Astrocyte of the cerebellum (primary cell): ENCODE measurements at regions not wholly inside any gene's neighbourhood (a gene's known extent, or its start where the extent isn't known, plus 50 kb on each side); places are given as distances from the start of the nearest gene placed in this dataset.

Source experiments
- DNase-seq: peaks from one replicate; pipeline ENCODE4 v3.0.0-alpha.2; 2011; ENCODE audit warnings: low read depth
- H3K4me3 ChIP-seq: 2 replicates; pipeline ENCODE4 v1.5.1; 2011; ENCODE audit warnings: mild to moderate bottlenecking, low read depth, low read length, moderate library complexity
- in situ Hi-C: cut with HindIII; loops from 2 replicates; pipeline ENCODE4 v1.10.0; 2017; ENCODE audit warnings: low sequenced_read_pairs
- TF ChIP-seq, protein P1 (sequence below): IDR thresholded peaks from 2 replicates; pipeline ENCODE4 v1.5.1; 2012; ENCODE audit warnings: low read length, low read depth, moderate library complexity, mild to moderate bottlenecking; ENCODE audit errors: missing control alignments

DNA sequence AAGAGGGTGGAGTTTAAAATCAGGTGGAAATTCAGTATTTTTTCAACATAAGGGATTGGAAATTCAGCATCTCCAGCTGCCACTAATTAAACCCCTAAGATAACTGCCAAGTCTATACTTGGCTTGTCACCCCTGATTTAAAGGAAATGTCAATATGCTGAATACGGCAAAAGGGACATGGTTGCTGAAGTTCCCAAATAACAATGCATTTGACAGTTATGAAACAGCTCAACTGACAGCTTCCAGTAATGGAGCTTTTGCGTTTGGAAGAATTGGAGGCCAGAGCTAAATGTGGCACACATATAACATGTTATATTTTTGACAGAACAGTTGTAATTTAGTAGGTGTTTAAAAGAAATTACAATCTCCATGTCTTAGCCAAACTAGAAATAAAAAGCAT is 1867.9 kb upstream of the LRRTM1 start:
- no peak for DNase-seq
- H3K4me3 ChIP-seq: no peak overlapping the region
- in situ Hi-C loops: no loop called here
- TF ChIP-seq, protein P1, sequence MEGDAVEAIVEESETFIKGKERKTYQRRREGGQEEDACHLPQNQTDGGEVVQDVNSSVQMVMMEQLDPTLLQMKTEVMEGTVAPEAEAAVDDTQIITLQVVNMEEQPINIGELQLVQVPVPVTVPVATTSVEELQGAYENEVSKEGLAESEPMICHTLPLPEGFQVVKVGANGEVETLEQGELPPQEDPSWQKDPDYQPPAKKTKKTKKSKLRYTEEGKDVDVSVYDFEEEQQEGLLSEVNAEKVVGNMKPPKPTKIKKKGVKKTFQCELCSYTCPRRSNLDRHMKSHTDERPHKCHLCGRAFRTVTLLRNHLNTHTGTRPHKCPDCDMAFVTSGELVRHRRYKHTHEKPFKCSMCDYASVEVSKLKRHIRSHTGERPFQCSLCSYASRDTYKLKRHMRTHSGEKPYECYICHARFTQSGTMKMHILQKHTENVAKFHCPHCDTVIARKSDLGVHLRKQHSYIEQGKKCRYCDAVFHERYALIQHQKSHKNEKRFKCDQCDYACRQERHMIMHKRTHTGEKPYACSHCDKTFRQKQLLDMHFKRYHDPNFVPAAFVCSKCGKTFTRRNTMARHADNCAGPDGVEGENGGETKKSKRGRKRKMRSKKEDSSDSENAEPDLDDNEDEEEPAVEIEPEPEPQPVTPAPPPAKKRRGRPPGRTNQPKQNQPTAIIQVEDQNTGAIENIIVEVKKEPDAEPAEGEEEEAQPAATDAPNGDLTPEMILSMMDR: no peak

DNA sequence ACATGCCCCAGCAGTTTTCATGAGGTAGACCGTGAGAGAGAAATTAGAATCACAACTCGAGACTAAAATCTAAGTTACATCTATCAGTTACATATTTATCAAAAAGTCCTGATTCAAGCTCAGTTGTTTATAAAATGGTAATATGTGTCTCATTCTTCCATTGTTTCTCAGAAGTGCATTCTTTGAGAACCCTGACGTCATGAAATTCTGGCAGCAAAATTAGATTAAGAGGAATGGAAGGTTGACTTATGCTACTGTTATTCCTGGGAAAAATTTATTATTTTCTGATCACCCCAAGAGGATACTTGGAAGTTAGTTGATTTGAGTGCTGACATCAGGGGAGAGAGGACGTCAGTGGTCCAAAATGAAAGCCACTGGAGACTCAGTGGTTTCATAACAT is 1864.8 kb upstream of the LRRTM1 start:
- H3K4me3 ChIP-seq: no peak overlapping the region
- in situ Hi-C loops: no loop called here
- DNase-seq: no peak
- TF ChIP-seq, protein P1: no peak

DNA sequence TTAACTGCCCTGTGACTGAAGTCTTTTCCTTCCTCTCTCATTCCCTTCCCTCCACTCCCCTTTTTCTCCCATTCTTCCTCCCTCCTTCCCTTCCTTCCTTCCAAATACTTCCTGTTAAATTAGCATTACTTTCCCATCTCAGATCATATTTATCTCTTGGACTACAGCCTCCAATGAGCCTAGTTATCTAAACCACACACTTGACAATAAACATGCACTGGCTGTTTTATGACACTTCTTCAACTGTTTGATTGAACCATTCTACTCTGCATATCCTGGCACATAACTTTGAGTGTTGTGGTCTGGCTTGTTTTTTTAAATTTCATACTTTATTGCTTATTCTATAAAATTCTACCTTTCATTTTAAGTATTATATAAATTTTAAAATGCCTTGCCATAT is 1860.8 kb upstream of the LRRTM1 start:
- no peak for DNase-seq
- H3K4me3 ChIP-seq: no peak overlapping the region
- TF ChIP-seq, protein P1: no peak
- in situ Hi-C loops: no loop called here

DNA sequence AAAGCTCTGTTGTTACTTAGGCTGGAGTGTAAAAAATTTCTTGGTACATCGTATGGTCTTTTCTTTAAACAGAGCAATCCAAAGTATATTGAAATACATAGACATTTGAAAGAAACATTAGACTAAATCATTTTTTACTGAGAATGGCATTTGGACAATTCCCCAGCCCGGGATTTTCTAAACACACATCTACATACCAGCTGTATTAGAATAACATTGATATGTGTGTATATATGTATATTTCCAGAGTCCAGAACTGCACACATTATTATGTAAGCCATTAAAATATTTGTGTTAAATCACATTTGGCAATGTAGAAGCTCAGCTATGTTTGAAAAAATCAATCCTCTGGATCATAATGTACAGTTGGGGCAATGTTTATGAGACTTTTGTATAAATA is 1853.6 kb upstream of the LRRTM1 start:
- TF ChIP-seq, protein P1: no peak
- H3K4me3 ChIP-seq: no peak overlapping the region
- in situ Hi-C loops: no loop called here
- DNase-seq: no peak

DNA sequence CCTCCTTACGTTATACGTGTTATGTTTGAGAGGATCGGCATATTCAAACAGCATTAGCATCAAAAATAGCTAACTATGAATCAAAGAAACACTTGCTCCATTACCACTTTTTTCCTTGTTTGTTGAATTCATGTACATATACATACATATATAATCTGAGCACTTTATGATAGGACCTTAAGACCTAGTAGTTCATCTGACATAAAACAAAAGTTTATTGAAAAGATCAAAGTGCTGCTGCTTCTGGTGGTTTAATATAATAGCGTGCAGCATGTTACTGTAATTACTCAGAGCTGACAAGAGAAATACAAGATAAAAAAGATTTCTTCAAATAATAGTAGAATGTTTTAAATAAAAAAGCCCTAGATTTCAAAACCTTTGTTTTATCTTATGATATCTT is 1850.9 kb upstream of the LRRTM1 start:
- TF ChIP-seq, protein P1: no peak
- in situ Hi-C loops: no loop called here

DNA sequence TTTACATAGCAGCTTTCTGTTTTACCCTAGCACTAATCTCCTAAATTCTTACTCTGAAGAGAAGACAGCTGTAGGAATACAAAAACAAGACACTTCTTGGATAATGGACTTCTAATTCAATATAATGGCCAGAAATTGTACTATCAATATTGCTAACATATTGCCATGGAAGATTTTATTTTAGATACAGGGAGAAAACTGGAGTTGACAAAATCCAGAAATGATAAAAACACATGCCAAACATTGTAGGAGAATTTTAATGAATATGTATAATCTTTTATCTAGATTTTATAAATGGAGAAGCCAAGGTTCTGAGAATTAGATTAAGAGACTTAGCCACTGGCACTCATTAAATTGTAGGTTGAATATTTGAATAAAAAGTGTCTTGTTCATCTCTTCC is 1838.8 kb upstream of the LRRTM1 start:
- TF ChIP-seq, protein P1: no peak
- no peak for DNase-seq
- in situ Hi-C loops: no loop called here
- no peak overlapping the region for H3K4me3 ChIP-seq

More for the DNA sequence above, 1850.9 kb upstream of the LRRTM1 start:
- DNase-seq: no peak
- H3K4me3 ChIP-seq: no peak overlapping the region
